HAP-1 (cell line): ENCODE measurements at regions not wholly inside any gene's neighbourhood (a gene's known extent, or its start where the extent isn't known, plus 50 kb on each side); places are given as distances from the start of the nearest gene placed in this dataset.

Experiments
- DNase-seq, 2 experiments: peaks; one replicate each; pipeline ENCODE4 v3.0.0-alpha.2; 2016 to 2020; ENCODE audit warnings: low spot score in 2 of 2
- H3K27me3 ChIP-seq: fragments of 250-450 bp; sonication (Bioruptor Pico); 2 replicates; pipeline ENCODE4 v1.5.1; 2020; ENCODE audit warnings: low read depth, mild to moderate bottlenecking, moderate library complexity
- H3K36me3 ChIP-seq: fragments of 250-450 bp; sonication (Bioruptor Pico); replicated peaks from 2 replicates; pipeline ENCODE4 v1.5.1; 2020; ENCODE audit warnings: mild to moderate bottlenecking
- H3K4me1 ChIP-seq: fragments of 250-450 bp; sonication (Bioruptor Pico); 2 replicates; pipeline ENCODE4 v1.5.1; 2020; ENCODE audit warnings: mild to moderate bottlenecking
- H3K4me3 ChIP-seq: fragments of 250-450 bp; sonication (Bioruptor Pico); 2 replicates; pipeline ENCODE4 v1.5.1; 2020; ENCODE audit warnings: mild to moderate bottlenecking, moderate library complexity
- H3K9me3 ChIP-seq: fragments of 250-450 bp; sonication (Bioruptor Pico); 2 replicates; pipeline ENCODE4 v1.5.1; 2020; ENCODE audit warnings: mild to moderate bottlenecking, moderate library complexity
- in situ Hi-C: fragments of 300-500 bp; cut with MboI; formaldehyde crosslinking; loops from 3 replicates; pipeline ENCODE4 v1.14.3; 2020; ENCODE audit warnings: low sequenced_read_pairs, inconsistent platforms, mixed read lengths

DNA sequence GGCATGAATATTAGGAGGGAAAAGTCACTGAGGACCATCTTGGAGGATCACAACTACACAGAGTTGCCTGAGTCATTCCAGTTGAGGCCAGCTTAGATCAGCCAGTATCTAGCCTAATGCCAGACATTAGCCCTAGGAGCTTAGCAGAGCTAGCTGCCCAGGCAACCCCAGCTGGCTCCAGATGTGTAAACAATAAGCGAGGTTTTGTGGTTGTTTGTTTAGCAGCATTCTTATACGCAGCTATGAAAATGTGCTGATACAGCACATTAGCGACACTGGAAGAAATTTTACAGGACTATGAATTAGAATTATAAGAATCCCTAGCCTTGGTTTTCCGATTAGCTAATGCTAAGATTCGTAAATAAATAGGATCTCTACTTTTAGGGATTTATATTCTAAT lies 59.3 kb downstream of the BTBD3 start:
- peaks cover 13% of the 10 kb centered on the region for H3K4me1 ChIP-seq
- in situ Hi-C loops: no loop called here
- H3K9me3 ChIP-seq: no peaks in the 10 kb centered on the region
- H3K27me3 ChIP-seq: 0 out of 2 replicates have a peak, but pooled peaks cover 6% of the 10 kb centered on the region
- no peak for DNase-seq
- no peaks in the 10 kb centered on the region for H3K36me3 ChIP-seq
- H3K4me3 ChIP-seq: no peak overlapping the region

DNA sequence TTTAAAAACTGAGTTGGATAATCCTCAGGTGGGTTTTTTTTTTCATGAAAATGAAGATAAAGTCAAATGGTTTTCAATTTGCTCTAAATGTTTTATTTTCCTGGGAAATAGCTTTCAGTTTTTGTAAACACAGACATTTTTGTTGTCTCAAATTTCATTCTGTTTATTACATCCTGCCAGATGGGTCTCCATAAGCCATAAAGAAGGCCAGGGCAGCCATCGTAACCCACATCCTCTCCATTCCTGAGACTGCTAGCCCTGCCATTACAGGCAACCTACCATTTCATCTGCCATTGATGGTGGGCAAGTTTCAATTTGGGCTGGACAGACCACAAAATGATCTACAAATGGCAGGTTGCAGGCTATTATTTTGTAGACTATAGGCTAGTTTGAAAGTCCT lies 60.8 kb downstream of the BTBD3 start:
- in situ Hi-C loops: no loop called here
- Histone ChIP-seq H3K9me3 (no peaks in the 10 kb centered on the region), H3K27me3 (0 out of 2 replicates have a peak, but pooled peaks cover 6% of the 10 kb centered on the region), H3K36me3 (no peaks in the 10 kb centered on the region), H3K4me1 (peaks cover 13% of the 10 kb centered on the region), H3K4me3 (no peak overlapping the region)
- no peak for DNase-seq

DNA sequence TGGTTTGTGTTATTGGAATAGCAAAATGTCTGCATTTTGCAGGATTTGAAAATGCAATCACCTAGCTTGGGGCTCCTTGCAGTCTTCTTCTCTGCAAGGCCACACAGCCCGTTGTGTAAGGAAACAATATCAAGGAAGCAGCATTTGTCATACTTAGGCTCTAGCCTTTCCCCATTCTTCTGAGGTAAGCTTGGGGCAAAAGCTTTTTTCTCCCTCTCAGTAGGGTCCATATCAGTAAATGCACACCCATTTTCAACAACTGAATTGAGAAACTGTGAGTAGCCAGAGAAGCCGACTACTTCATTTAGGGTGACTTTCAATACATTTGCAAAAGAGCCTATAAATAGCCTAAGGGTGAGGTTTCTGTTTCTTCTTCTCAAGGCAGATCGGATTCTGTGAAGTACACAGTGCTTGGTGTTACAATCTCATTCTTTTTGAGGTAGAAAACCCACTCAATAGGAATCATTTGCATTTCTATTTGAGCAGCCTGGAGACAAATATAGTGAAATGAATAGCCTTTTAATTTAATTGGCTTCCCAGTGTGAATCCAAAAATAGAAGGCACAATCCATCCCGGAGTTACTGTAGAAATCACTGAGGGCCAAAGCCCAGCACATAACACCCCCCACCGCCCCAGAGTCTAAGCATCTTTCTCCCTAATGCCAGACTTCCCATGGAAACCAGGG lies 61.8 kb downstream of the BTBD3 start:
- Histone ChIP-seq H3K4me1 (peaks cover 13% of the 10 kb centered on the region), H3K36me3 (no peaks in the 10 kb centered on the region), H3K4me3 (no peak overlapping the region), H3K9me3 (no peaks in the 10 kb centered on the region), H3K27me3 (no peaks in the 10 kb centered on the region)
- DNase-seq: peak; percentile 72 to 96
- in situ Hi-C loops: no loop called here

DNA sequence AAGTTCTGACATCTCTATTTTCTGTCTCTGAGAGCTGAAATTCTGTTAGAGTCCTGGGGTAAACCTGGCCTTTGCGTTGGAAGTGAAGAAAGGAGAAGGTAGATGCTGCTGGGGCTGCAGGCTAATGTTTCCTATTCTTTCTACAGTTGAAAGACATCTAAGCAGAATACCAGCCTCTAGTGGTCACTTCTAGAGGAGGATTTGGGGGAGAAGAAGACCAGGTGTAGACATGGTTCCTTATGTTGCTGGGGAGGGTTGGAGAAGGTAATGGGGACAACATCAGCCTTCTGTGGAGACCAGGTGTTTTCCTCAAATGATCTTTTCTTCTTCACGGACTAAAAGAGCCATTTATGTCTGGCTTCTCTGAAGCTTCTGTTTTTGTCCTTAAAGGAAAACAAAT lies 62.6 kb downstream of the BTBD3 start:
- Histone ChIP-seq H3K27me3 (no peaks in the 10 kb centered on the region), H3K4me3 (no peak overlapping the region), H3K9me3 (no peaks in the 10 kb centered on the region), H3K4me1 (peaks cover 13% of the 10 kb centered on the region), H3K36me3 (no peaks in the 10 kb centered on the region)
- DNase-seq: no peak
- in situ Hi-C loops: no loop called here

DNA sequence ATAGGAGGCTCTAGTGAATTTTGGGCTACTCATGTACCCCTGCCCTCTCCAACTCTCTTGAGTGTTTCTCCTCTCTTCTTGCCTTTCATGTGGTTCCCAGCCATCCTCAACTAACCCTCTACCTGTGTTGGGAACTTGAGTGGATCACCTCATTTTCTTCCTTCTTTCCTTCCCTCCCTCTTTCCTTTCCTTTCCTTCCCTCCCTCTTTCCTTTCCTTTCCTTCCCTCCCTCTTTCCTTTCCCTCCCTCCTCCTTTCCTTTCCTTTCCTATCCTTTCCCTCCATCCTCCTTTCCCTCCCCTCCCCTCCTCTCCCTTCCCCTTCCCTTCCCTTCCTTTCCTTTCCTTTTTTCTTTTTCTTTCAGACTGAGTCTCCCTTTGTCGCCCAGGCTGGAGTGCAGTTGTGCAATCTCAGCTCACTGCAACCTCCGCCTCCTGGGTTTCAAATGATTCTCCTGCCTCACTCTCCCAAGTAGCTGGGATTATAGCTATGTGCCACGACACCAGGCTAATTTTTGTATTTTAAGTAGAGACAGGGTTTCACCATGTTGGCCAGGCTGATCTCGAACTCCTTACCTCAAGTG lies 63.8 kb downstream of the BTBD3 start:
- Histone ChIP-seq H3K4me3 (no peak overlapping the region), H3K27me3 (no peaks in the 10 kb centered on the region), H3K36me3 (no peaks in the 10 kb centered on the region), H3K9me3 (no peaks in the 10 kb centered on the region), H3K4me1 (peaks cover 13% of the 10 kb centered on the region)
- in situ Hi-C loops: no loop called here
- DNase-seq: no peak

DNA sequence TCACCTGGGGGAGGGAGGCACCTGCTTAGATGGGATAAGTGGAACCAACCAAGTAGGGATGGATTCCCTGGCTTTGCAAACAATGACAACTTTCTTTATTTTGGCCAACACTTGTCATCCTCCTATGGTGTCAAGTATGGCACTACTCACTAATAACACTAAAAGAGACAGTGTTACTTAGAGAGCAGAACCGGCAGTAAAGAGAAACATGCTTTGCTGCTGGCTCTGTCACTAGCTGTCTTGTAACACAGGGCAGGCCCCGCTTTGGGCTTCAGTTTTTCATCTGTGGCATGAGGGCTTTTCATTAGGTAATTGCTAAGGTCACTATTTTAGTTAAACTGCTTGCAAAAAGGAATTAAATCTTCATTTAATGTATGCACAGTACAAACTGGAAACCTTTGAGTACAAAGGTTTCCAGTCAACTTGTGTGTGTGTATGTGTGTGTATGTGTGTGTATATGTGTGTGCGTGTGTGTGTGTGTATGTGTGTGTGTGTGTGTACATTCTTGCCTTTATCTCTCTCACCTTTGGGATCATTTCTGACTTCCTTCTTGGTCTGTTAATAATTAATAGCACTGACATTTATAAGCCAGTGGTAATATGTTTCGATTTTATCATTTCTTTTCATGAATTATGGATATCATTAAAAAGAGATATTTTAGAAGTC lies 64.7 kb downstream of the BTBD3 start:
- H3K4me1 ChIP-seq: peaks cover 13% of the 10 kb centered on the region
- H3K27me3 ChIP-seq: no peaks in the 10 kb centered on the region
- no peaks in the 10 kb centered on the region for H3K36me3 ChIP-seq
- no peak for DNase-seq
- in situ Hi-C loops: no loop called here
- H3K9me3 ChIP-seq: no peaks in the 10 kb centered on the region
- no peak overlapping the region for H3K4me3 ChIP-seq

DNA sequence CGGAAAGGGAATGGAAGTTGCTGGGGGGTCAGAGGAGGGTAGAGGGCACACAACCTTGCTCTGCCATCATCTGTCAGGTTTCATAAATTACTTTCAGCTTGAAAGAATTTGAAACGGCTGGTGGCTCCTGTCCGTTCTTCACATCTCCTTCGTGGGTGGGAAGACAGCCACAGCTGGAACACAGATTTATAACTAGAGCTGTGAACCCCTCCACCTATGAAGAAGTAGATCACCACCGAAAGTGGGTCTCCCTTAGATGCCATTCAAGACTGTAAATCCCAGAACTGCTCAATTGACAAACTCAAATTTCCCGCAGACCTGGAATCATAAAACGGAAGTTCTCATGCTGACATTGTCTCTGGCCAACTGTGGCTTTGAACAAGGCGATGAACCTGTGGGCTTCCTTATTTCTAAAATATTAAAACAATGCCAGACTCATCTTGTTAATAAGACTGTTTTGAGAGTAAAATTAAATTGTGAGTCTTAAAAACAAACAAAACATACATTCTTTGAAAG lies 65.3 kb downstream of the BTBD3 start:
- in situ Hi-C loops: no loop called here
- Histone ChIP-seq H3K4me3 (no peak overlapping the region), H3K27me3 (no peaks in the 10 kb centered on the region), H3K36me3 (no peaks in the 10 kb centered on the region), H3K4me1 (peaks cover 13% of the 10 kb centered on the region), H3K9me3 (no peaks in the 10 kb centered on the region)
- no peak for DNase-seq

DNA sequence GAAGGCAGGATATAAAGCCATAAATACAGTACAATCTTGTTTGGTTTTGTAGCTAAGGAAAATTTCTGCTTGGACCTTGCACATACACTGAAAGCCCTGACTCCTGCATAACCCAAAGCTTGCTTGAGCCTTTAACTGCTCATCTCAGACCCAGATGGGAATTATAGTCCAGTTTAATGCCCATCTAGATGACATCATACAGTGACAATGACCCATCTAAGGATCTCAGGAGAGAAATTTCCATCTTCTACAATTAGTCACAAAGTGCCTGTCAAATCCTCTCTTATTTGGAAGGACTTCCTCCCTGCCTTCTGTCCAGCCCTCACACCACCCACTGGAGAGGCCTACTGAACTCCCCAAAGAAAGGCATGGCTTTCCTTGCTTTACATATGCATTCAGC lies 69.3 kb downstream of the BTBD3 start:
- in situ Hi-C loops: no loop called here
- no peaks in the 10 kb centered on the region for H3K27me3 ChIP-seq
- no peak for DNase-seq
- H3K36me3 ChIP-seq: no peaks in the 10 kb centered on the region
- peaks cover 5% of the 10 kb centered on the region for H3K4me1 ChIP-seq
- no peaks in the 10 kb centered on the region for H3K9me3 ChIP-seq
- no peak overlapping the region for H3K4me3 ChIP-seq

DNA sequence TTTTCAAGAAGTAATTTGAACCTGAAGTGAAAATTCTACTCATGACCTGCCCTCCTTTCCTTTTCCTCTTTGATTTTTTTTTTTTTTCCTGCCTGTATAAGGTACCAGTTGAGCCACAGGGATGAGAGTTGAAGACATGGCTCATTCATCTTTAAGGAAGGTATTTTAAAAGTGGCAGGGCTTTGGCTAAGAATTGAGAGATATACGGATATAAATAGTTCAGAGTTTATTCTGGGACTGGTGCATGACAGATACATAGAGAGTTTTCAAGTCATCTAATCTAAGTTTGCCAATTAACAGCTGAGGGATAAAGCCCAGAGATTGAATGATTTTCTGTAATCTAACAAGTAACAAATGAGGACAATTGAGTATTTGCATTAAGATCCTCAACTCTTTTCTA lies 69.8 kb downstream of the BTBD3 start:
- Histone ChIP-seq H3K4me3 (no peak overlapping the region), H3K9me3 (no peaks in the 10 kb centered on the region), H3K4me1 (peaks cover 7% of the 10 kb centered on the region), H3K27me3 (no peaks in the 10 kb centered on the region), H3K36me3 (no peaks in the 10 kb centered on the region)
- in situ Hi-C loops: no loop called here
- no peak for DNase-seq

DNA sequence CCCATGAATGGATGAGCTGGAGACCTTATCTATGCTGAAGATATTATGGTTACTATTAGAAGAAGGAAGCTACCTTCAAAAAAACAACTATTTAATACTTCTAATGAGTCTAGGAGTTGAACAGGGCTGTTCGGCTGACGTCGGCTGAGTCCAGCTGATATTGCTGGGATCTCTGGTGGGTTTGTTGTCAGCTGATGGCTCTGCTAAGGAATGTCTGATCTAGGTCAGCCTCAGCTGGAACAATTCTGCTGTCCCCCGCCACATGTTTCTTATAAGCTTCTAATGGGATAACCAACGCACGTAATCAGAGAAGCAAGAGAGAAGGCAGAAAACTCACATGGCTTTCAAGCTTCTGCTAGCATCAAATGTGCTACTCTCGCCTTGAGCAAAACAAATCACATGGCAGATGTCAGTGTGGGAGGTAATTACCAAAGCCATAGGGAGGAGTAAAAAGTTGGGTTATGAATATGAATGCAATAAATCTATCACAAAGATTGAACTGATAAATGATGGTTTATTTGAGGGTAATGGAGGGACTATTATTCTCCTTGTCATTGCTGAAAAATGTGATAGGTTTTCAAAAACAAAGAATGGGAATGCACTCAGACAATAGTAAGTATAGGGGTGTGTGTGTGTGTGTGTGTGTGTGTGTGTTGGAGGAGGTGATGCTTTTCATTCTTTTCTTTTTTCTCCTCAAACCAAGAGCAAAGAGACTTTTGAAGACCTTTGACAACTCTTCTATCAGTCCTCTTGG lies 71.5 kb downstream of the BTBD3 start:
- no peak for DNase-seq
- H3K4me1 ChIP-seq: peaks cover 14% of the 10 kb centered on the region
- in situ Hi-C loops: no loop called here
- no peaks in the 10 kb centered on the region for H3K27me3 ChIP-seq
- no peak overlapping the region for H3K4me3 ChIP-seq
- H3K9me3 ChIP-seq: no peaks in the 10 kb centered on the region
- no peaks in the 10 kb centered on the region for H3K36me3 ChIP-seq

DNA sequence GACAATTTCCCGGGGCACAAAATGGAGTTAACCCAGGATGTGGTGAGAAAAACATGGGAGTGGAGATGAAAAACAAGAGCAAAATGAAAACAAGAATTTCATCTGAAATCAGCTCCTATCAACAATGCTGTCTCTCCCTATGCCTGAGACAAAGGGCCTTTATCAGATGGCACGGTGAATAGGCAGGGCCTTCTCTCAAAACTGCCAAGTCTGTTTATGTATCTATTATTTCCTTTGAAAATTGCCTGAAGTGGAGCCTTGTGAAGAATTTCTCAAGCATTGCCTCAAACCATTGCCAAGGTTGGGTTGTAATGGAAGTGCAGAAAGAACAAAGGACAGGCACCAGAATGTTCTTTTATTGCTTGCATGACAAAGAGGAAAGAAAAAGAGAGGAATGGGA lies 74.7 kb downstream of the BTBD3 start:
- DNase-seq: peak; percentile 51 to 82
- Histone ChIP-seq H3K36me3 (no peaks in the 10 kb centered on the region), H3K4me1 (peaks cover 14% of the 10 kb centered on the region), H3K9me3 (no peaks in the 10 kb centered on the region), H3K27me3 (no peaks in the 10 kb centered on the region), H3K4me3 (no peak overlapping the region)
- in situ Hi-C loops: no loop called here

DNA sequence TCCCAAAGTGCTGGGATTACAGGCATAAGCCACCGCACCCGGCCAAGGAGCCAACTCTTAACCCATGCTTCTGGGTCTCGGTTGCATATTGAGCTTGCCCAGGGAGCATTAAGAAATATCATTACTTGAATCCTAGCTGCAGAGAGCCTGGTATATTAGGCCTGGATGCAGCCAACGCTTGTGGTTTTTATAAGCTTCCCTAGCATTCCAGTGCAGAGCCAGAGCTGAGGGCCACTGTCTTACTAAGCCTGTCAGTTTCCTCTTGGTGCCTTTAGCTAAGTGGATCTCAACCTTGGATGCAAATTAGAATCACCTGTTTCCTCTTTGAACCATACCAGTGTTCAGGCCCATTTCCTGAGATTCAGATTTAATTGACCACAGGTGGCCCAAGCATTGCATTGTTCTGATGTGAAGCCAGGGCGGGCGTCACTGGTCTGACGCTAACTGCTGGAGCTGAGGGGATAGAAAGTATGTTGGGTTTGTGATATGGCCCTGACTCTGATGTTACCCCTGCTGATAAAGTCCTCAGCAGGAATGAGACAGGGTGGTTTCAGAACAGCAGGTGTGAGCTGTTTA lies 76.3 kb downstream of the BTBD3 start:
- Histone ChIP-seq H3K9me3 (no peaks in the 10 kb centered on the region), H3K36me3 (no peaks in the 10 kb centered on the region), H3K4me3 (no peak overlapping the region), H3K4me1 (peaks cover 14% of the 10 kb centered on the region), H3K27me3 (no peaks in the 10 kb centered on the region)
- in situ Hi-C loops: no loop called here
- DNase-seq: no peak

DNA sequence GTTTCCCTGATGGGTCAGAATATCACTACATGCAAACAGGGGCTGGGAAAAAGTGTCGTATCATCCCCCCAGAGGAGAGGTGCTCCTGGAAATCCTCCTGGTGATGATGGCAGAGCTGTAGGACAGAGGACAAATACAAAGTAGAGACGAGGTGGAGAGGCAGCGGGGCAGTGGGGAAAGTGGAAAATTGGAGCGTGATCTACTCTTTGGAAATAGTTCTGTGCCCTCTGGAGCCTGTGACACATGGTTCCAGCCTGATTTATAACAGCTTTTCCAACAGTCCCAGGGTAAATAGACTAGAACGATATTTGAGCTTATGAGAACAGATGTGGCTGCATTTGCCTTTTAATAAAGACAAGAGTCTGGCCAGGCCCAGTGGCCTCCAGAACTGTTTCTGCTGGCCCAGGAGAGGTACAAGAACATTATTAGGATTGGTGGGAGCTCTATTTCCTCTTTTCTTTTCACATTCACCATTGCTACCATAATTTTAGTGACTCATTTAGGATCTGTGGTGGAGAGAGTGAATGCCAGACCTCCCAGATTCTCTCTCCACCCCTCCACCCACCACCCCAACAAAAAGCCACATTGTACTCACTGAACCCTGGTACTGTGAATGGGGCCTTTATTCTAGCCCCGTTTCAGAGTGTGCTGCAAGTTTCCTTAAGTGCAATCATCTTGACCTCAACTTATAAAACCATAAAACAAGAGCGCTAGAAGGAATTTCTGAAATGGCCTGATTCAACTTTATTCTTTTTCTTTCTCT lies 78.3 kb downstream of the BTBD3 start:
- in situ Hi-C loops: no loop called here

More for the DNA sequence above, 78.3 kb downstream of the BTBD3 start:
- Histone ChIP-seq H3K9me3 (no peaks in the 10 kb centered on the region), H3K4me1 (peaks cover 14% of the 10 kb centered on the region), H3K4me3 (no peak overlapping the region), H3K27me3 (no peaks in the 10 kb centered on the region), H3K36me3 (no peaks in the 10 kb centered on the region)
- DNase-seq: no peak
